ENCODE measurements at regions not wholly inside any gene's neighbourhood (a gene's known extent, or its start where the extent isn't known, plus 50 kb on each side); places are given as distances from the start of the nearest gene placed in this dataset.

GRCh38 chr12:11998944-11999315 is 71.8 kb upstream of the BCL2L14 start:
- 92 to 94% methylated on average over 1 of the region's 1 CpG for WGBS, 2 donors
- no peak for TF ChIP-seq CTCF (IDR thresholded peaks at IDR 0.05)
- ATAC-seq: no peak

GRCh38 chr12:12003609-12004008 is 67.1 kb upstream of the BCL2L14 start:
- DNase-seq (no peak), ATAC-seq (no peak), FAIRE-seq (no peak)
- H3K27me3 ChIP-seq: no peaks in the 10 kb centered on the region
- H3K4me3 ChIP-seq: no peak overlapping the region
- WGBS, 2 donors: 92 to 94% methylated on average over 5 of the region's 5 CpGs
- H3K36me3 ChIP-seq: no peaks in the 10 kb centered on the region
- intact Hi-C loops (cut with DNase I): no loop called here
- H3K4me1 ChIP-seq: no peaks in the 10 kb centered on the region
- no peaks in the 10 kb centered on the region for H3K9me3 ChIP-seq
- no peak overlapping the region for H3K27ac ChIP-seq
- TF ChIP-seq CTCF (IDR thresholded peaks at IDR 0.05): no peak

More at GRCh38 chr12:11998944-11999315, 71.8 kb upstream of the BCL2L14 start:
- intact Hi-C loops (cut with DNase I): no loop called here
- H3K9me3 ChIP-seq: no peaks in the 10 kb centered on the region
- no peaks in the 10 kb centered on the region for H3K4me1 ChIP-seq
- H3K27ac ChIP-seq: no peak overlapping the region
- DNase-seq (no peak), FAIRE-seq (no peak)
- no peak overlapping the region for H3K4me3 ChIP-seq
- no peaks in the 10 kb centered on the region for H3K27me3 ChIP-seq
- no peaks in the 10 kb centered on the region for H3K36me3 ChIP-seq

- no peak for TF ChIP-seq CTCF (IDR thresholded peaks at IDR 0.05)
- 81 to 87% methylated on average over 3 of the region's 3 CpGs for WGBS, 2 donors
- Histone ChIP-seq H3K4me3 (no peak overlapping the region), H3K9me3 (no peaks in the 10 kb centered on the region), H3K27me3 (no peaks in the 10 kb centered on the region), H3K27ac (no peak overlapping the region), H3K4me1 (no peaks in the 10 kb centered on the region), H3K36me3 (no peaks in the 10 kb centered on the region)
- no peak for DNase-seq
- intact Hi-C loops (cut with DNase I): no loop called here
- no peak for FAIRE-seq
- ATAC-seq: no peak
Observed at GRCh38 chr12:12004524-12004923, 66.2 kb upstream of the BCL2L14 start.

GRCh38 chr12:12007001-12007712 is 63.6 kb upstream of the BCL2L14 start:
- H3K27me3 ChIP-seq: no peaks in the 10 kb centered on the region
- no peak for DNase-seq
- intact Hi-C loops (cut with DNase I): no loop called here
- H3K9me3 ChIP-seq: no peaks in the 10 kb centered on the region
- H3K4me1 ChIP-seq: no peaks in the 10 kb centered on the region
- TF ChIP-seq CTCF (IDR thresholded peaks at IDR 0.05): no peak
- H3K36me3 ChIP-seq: no peaks in the 10 kb centered on the region
- H3K27ac ChIP-seq: no peak overlapping the region
- no peak overlapping the region for H3K4me3 ChIP-seq
- no peak for ATAC-seq
- FAIRE-seq: no peak
- 64 to 80% methylated on average over 7 of the region's 7 CpGs for WGBS, 2 donors

GRCh38 chr12:12007713-12008231 is 63.0 kb upstream of the BCL2L14 start:
- no peak for FAIRE-seq
- Histone ChIP-seq H3K36me3 (no peaks in the 10 kb centered on the region), H3K4me3 (no peak overlapping the region), H3K9me3 (no peaks in the 10 kb centered on the region), H3K27me3 (no peaks in the 10 kb centered on the region), H3K27ac (no peak overlapping the region), H3K4me1 (no peaks in the 10 kb centered on the region)
- intact Hi-C loops (cut with DNase I): no loop called here
- 86 to 90% methylated on average over 9 of the region's 9 CpGs for WGBS, 2 donors
- DNase-seq: no peak
- no peak for ATAC-seq
- TF ChIP-seq CTCF (IDR thresholded peaks at IDR 0.05): no peak

All from pancreas (tissue), 10 donors.